ENCODE measurements at regions not wholly inside any gene's neighbourhood (a gene's known extent, or its start where the extent isn't known, plus 50 kb on each side); places are given as distances from the start of the nearest gene placed in this dataset.

- no peak for DNase-seq
These were observed 57.6 kb downstream of the TENT5A start for GRCh38 chr6:81694855-81695254.

DNA sequence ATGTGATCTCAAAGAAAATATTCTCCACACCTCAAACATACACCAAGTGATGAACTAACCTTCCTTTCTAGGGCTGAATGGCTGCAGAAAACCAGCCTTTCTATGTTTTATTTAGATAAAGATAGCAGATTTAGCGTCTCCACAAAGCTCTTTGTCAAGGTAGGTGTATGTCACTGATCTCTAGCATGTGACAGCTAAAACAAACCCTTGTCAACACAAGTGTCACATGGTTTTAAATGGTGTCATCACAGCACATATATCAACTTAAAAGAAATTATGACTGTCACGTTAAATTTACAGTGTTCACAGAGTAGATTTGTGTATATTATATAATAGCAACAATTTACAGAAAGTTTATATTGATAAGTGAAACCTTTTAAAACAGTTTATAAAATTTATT, 58.3 kb downstream of the TENT5A start:
- no peak for DNase-seq

DNA sequence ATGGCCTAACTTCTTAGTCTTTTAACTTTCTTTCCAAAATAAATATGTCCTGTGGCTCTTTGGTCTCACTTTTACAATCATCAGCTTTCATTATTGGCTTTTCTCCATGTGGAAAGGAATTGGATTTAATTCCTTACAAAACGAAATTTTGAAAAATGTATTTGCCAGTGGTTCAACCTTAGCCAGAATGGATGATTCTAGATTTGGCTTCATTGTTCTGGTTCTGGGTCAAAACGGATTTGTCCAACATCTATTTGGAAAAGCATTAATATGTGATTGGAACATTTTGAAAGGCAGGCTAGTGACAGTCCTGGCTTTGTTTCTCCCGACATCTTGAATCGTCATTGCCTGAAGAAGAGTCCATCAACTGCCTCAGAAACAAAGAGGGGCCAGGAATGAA, 59.2 kb downstream of the TENT5A start:
- no peak for DNase-seq

- no peak for DNase-seq
These were observed 62.4 kb downstream of the TENT5A start for GRCh38 chr6:81690073-81690472.

GRCh38 chr6:81689580-81689979, 62.9 kb downstream of the TENT5A start:
- no peak for DNase-seq

- no peak for DNase-seq
These were observed 68.6 kb downstream of the TENT5A start for GRCh38 chr6:81683912-81684311.

GRCh38 chr6:81682858-81683620, 69.4 kb downstream of the TENT5A start:
- no peak for DNase-seq

DNA sequence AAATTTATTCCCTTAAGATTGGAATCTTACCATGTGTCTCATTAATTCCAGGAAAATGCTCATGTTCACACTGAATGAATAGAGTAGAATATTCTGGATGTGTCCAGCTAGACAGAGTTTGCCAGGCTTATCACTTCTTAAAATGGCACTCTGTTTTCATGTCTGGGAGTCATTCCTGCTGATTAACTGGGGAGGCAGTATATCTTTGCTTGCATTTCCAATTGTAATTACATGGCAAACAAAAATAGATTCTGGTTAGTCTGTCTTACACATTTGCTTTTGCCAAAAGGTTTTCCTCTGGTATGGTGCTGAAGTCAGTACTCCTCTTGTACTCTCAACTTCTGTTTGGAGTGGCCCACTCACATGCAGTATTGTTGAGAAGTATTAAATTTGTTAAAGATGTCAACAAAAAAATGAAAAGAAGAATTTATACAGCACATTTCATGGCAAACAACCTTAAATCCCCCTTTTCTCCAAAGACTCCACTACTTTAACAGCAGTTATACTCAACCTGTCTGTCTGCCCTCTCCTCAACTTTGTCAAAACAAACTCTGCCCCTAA, 70.2 kb downstream of the TENT5A start:
- no peak for DNase-seq

DNA sequence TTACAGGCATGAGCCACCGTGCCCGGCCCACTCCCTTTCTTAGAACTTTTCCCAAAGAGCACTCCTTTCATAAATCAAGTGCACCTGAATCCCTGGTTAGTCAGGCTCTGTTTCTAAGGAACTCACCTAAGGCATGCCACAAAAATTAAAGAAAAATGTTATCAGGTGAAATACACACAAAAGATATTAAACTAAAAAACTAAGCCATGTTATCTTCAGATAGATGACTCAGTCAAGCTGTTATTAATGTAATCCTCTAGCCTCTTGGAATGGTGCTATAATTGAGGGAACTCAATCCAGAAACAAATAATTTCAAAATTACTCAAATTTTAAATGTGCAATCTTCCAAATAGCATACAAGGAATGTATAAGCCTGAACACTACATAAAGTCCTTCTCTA, 83.0 kb downstream of the TENT5A start:
- no peak for DNase-seq

DNA sequence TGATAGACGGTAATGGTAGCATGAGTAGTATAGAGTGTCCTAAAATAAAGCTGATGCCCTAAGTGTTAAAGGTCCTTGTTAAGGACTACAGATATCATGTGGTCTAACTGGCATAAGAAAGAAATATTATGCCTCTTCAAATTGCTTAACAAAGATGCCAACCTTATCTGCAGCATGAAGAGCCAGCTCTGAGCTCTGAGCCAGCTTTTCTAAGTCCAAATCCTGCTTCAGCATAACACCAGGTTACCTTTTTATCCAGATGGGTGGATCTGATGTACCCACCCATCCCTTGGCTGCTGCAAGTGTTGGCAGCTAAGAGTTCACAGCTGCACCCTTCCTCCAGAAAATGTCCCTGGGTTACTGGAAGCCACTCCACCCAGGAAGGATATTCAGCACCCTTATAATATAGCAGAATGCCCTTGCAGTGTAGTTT, 83.8 kb downstream of the TENT5A start:
- no peak for DNase-seq

DNA sequence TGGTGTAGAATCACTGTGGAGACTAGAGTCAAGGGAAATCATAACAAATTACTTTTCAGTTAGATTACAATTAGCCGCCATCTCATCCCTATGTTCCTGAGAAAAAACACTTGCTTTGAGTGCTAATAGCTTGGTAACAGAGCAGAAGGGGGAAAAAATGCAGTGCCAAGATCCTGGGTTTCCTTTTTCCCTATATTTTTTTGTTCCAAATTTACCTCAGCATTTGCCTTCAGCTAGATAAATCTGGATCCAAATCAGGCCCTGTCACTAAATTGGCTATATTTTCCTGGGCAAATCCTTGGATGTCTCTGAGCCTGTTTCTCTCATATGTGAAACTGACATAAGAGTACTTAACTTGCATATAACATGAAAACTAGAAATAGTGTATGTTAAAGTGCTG, 86.0 kb downstream of the TENT5A start:
- DNase-seq = no peak

GRCh38 chr6:81656231-81656630, 96.2 kb downstream of the TENT5A start:
- DNase-seq = no peak

DNA sequence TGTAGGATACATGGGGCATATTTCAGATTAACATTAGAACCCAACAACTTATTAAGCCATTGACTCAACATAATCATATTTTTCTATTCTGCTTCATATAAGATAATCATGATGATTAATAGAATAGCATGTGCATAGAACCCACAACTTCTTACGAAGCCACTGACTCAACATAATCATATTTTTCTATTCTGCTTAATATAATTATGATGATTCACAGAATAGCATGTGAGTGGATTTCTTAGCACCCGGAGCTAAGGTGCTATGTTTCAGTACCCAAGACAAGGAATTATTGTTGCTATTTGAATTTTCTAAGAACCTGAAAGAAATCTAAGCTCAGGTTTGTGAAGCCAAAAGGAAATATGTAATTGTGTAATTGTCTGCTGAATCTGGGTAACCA, 96.8 kb downstream of the TENT5A start:
- DNase-seq = no peak

GRCh38 chr6:81648502-81648901, 104.0 kb downstream of the TENT5A start:
- no peak for DNase-seq

DNA sequence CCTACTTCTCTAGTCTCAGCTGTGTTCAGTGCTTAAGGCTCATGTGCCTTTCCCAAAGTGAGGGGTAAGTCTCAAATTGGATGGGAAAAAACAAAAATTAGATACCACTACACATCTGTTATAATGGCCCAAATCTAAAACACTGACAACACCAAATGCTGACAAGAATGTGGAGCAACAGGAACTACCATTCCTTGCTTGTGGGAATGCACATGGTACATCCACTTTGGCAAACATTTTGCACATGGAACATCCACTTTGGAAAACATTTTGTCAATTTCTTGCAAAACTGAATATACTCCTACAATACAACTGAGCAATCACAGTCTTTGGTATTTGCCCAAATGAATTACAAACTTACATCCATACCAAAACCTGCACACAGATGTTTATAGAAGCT, 109.3 kb downstream of the TENT5A start:
- no peak for DNase-seq

GRCh38 chr6:81640891-81641290, 111.6 kb downstream of the TENT5A start:
- DNase-seq = no peak

GRCh38 chr6:81640126-81640525, 112.4 kb downstream of the TENT5A start:
- no peak for DNase-seq

GRCh38 chr6:81638366-81638765, 114.1 kb downstream of the TENT5A start:
- no peak for DNase-seq

DNA sequence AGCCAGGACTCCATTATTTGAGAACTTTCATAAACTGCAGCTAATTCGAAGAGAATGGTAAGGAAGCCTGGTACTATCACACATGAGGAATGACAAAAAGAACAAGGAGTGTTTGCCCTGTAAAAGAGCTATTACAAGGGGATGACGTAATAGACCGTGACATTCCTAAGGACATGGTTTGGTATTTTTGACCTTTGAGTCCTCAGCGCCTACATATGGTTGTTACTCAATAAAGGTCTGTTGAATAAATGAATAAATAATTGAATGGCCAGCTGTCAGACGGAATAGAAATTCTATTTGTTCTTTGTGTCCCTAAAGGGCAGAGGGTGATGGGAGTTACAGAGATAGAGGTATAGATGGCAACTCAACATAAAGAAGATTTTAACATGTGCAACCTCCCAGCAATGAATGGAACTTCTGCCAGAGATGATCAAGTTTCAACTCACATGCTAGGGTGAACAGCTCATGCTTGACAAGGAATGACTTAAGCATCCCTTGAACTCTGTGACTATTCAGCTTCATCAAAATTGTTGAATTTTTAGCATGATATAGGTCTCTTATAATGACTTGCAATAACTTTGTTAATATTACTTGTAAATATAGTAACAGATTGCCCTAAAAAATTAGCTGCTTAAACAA, 115.4 kb downstream of the TENT5A start:
- no peak for DNase-seq

- no peak for DNase-seq
These were observed 118.2 kb downstream of the TENT5A start for GRCh38 chr6:81634155-81634880.

DNA sequence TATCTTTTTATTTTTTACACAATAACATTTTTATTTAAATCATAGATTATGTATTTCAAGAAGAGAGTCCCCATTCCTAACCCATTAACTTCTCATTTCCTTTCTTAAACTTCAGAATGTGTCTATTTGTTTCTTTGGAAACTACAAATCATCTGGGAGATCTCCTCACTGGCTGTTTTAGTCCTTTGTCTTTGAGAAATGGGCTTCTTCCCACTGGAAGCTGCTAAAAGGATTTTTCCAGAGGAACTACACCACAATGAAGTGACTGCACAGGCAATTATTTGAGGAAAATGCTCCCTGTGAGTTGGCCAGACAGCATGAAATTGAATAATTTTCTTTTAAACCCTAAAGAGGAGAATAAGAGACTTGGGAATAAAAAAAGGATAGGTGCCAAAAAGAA, 119.1 kb downstream of the TENT5A start:
- DNase-seq = no peak

DNA sequence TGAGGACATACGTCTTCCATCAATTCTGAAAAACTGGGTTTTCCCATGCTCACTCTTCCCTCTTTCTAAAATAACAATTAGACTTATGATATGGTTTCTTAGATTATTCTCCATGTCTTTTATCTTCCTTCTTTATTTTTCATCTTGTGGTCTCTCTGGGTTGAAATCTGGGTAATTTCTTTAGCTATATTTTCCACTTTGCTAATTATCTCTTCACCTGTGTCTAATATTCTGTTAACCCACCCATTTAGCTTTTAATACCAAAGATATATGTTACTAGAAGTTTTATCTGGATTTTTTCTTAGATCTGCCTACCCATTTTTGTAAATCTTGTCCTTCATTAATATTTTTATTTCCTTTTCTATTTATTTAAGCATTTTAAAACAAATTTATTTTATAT, 121.8 kb downstream of the TENT5A start:
- DNase-seq = no peak

DNA sequence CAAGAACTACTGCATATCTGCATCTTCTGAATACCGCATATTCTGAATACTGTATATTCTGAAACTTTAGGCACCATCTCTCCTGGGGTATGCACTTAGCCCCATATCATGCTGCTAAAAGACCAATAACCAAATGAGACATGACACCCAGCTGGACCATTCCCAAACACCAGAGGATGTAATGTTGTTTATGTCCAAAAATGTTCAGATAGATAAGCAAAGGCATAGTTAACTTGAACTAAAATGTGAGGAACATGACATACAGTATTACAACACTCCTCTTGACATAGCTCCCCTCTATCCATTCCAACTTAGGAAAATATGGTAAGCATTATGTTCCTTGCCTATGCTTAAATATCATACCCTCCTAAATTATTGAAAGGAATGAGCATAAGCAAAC, 127.3 kb downstream of the TENT5A start:
- no peak for DNase-seq

DNA sequence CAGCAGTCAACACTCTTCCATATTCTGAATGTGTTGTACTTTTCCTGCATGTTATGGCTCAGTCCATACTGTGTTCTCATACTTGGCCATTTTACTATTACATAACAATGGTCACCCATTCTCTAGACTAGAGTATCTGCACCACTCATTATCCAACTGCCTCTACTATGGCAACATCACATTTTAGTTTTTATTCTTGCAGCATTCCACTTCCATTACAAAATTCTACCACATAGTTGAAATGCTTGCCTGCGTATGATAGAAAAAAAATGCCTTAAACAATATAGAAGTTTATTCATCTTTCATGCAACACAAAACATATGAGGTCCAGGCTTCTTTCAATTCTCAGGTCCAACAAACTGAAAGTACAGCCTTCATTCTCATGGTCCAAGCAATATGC, 128.0 kb downstream of the TENT5A start:
- no peak for DNase-seq

Measured in NCI-H345 (cell line).